Left hindlimb (tissue), 1 donor: ENCODE measurements at regions not wholly inside any gene's neighbourhood (a gene's known extent, or its start where the extent isn't known, plus 50 kb on each side); places are given as distances from the start of the nearest gene placed in this dataset.
"Not testable (repeated sequence)": the region's sequence is repeated elsewhere in the genome, so short reads cannot be mapped to it uniquely, and the experiment has no call there.

Experiments
- DNase-seq: peaks from one replicate; pipeline ENCODE4 v3.0.0-alpha.2; 2018

- no peak for DNase-seq
Observed at GRCh38 chr12:28776913-28777422, 372.1 kb upstream of the FAR2 start.

- no peak for DNase-seq
Observed at GRCh38 chr12:28777603-28778365, 371.3 kb upstream of the FAR2 start.

DNA sequence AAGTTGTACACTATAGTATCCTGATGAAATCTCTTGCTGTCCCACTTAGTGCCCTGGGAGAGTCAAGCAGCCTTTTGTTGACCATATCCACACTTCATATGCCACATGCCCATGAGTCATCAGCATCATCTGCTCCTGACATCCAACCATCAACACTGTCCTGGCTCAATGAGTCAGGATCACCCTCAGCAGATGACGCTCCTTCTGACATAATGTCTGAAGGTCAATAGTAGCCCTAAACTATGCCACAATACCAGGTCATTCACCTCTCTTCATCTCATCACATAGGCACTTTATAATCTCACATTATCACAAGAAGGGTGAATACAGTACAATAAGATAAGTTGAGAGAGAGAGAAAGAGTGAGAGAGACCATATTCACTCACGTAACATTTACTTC, 369.0 kb upstream of the FAR2 start:
- DNase-seq = no peak

- DNase-seq = no peak
Observed at GRCh38 chr12:28780960-28781359, 368.1 kb upstream of the FAR2 start.

DNA sequence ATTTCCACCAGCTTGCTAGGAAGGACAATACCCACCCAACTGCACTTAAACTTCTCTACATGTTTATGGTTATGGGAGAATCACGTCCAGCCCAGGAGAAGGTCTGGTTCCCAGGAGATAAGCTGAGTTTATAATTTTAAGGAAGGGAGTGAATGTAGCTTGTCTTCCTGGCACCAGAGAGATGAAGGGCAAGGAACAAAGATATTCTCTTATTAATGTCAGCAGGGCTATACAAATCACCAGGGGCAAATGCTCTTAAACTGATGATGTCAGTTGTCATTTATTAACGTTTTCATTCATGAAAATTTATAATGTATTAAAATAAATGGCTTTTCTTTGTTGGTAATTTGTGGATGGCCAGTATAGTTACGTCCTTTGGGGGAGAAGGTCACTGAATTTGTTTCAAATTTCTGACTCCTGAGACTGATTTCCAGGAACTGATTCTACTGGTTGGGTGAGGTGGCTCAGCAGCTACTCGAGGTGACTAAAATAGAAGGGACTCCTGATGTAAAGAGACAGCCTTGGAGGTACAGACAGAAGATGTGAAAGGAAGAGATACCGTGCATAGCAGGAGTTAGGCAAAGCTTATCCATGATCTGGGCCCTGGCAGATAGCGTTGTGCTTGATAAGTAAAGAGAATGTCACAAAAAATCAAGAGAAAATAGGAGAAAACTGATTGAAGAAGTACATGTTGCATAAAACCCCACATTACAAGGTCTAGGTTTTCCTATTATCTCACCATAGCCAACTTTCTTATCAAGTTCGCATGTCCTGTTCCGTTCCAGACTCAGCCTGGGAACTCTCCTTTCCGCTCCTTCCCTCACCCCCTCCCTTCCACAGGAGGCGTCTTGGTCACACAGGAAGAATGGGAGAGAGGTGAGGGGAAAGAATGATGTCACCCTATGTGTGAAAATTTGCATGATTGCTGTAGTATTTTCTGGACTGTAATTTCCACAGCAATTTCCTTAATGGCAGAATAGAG, 367.1 kb upstream of the FAR2 start:
- DNase-seq = no peak

DNA sequence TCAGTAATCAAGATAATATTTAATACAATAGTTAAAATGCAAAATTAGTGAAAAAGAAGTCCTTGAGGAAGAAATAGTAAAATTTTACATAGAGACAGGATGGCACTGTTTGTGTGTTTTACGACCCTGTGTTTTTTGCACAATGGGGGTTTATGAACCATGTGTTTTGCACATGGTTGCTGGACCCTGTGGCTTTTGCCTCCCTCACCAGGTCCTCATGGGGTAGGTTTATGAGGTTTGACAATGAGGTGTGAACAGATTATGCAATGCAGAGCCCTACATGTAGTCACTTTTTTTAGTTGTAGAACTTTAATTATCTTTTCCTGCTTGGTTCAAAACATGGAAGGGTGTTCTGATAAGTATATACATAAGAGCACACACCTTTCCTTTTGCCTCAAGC, 366.3 kb upstream of the FAR2 start:
- DNase-seq = no peak

DNA sequence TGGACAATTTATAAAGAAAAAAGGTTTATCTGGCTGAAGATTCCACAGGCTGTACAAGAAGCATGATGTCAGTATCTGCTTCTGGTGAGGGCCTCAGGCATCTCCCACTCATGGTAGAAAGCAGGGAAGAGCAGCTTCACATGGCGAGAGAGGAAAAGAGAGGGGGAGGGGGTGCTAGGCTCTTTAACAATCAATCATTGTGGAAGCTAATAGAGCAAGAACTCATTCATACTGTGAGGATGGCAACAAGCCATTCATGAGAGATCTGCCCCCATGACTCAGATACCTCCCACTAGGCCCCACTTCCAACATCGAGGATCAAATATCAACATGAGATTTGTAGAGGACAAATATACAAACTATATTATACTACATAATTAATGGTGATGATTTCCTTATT, 361.9 kb upstream of the FAR2 start:
- DNase-seq = no peak

GRCh38 chr12:28788256-28788655, 360.8 kb upstream of the FAR2 start:
- DNase-seq = not testable (repeated sequence)

GRCh38 chr12:28793581-28794151, 355.4 kb upstream of the FAR2 start:
- no peak for DNase-seq

DNA sequence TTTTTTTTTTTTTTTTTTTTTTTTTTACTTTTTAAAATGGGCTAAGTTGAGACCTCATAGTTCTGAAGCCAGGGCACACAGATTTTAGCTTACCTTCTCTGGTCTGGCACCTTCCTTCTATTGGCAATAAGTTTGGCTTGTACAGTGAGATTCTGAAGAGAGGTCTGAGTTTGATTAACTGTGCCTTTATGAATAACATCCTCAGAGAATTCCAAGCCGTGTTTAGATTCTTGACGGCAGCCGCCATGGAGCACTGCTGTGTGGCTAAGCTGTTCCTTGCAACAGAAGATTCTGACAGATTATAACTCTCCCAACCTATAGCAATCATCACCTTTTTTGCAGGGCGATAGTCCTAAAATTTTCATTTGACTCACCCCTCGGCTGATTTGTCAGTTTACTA, 354.9 kb upstream of the FAR2 start:
- no peak for DNase-seq

DNA sequence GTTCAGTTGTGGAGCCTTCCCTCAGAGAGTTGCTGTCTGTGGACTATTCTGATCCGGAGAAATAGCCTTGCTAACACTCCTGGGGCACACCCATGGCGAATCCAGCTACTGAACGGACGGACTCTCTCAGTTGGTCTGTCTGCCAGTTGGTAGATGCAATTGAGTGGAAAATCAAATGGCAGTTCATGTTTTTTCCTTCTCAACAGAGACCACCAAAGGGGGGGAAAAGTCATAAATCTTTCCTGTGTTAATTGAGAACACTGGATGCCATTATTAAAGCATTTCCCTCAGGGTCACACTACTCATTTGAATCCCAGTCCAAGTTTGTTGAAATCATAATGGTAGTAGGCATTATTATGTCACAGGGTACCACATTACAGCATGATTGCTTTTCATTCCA, 354.3 kb upstream of the FAR2 start:
- no peak for DNase-seq

- no peak for DNase-seq
Observed at GRCh38 chr12:28795311-28795710, 353.8 kb upstream of the FAR2 start.

DNA sequence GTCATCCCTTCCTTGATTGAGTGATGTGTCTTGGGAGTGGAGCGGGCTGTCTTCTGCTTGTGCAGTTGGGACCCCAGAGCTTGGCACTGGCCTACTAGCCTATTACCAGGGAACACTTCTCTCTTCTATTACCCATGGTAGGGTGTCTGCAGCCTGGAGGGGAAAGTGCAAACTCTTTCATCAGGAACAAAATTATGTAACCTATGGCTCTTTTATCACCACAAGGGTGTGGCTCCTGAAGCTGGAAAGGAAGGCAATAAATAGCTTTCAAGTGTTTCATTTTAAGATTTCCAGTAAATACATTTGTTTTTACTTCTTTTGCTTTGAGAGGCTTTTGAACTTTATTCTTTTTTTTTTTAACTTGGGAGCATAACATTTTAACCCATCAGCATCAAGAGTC, 349.7 kb upstream of the FAR2 start:
- DNase-seq = no peak

- DNase-seq = no peak
Observed at GRCh38 chr12:28800129-28800528, 348.9 kb upstream of the FAR2 start.

GRCh38 chr12:28802706-28803438, 346.2 kb upstream of the FAR2 start:
- no peak for DNase-seq

GRCh38 chr12:28807535-28807934, 341.5 kb upstream of the FAR2 start:
- no peak for DNase-seq

DNA sequence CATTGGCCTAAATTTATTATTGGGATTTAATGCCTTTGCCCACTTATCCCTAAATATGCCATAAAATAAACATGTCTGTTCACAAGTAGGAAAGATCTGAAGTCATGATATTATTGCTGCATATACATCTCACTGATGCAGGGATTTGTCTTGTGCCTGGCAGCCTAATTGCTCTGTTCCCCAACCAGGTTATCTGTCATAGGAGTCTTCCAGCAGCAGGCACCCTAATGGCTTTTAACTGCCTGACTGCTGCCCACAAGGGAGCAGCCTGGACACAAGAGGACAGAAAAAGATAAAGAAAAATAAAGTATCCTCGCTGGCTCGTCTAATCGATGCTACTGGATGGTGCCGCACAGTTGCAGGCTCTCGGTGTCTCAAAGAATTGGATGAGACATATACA, 337.6 kb upstream of the FAR2 start:
- no peak for DNase-seq

- DNase-seq = no peak
Observed at GRCh38 chr12:28814246-28814645, 334.8 kb upstream of the FAR2 start.

DNA sequence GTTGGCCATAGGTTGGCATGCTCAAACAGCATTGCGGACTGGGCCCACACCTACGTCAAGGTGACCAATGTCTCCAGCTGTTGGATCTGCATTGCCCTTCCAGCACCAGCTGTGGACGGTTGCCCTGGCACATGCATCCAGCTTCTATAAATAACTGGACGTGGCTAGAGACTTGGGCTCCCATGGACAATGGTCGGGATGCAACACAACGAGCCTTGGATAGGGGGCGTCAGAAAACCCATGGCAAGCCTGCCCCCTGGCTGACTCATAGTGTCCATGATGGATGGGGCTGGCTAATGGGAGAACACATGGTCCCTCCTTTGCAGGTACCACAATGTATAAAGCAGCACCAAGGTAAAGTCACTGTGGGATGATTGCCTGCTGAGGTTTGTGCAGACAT, 331.6 kb upstream of the FAR2 start:
- no peak for DNase-seq

DNA sequence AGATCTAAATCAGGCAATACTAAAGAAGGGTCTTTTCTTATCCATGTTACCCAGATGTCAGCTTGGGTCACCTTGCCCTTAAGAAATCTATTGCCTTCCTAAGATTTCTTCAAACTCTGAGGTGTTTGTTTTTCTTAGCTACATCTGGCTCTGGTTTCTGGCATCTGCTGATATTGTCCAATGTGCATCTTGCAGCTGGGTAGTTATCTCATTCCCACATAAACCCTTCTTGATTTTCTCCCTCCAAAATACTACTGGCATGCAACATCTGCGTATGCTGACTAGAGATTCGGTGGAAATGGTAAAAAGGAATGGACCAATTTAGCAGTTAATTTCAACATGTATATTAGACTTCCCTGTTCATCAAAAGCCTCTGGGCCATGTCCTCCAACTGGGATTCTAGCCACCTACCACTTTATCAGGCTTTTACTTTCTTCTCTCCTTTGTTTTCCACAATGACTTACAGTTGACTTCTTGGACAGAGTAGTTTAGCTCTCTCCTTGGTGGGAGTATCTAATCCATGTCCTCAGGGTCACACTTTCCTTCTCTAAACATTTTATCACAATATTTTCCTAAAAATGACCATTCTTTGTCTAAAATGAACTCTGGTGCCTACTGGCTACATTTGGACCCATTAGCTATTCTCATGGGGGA, 324.8 kb upstream of the FAR2 start:
- DNase-seq = no peak

DNA sequence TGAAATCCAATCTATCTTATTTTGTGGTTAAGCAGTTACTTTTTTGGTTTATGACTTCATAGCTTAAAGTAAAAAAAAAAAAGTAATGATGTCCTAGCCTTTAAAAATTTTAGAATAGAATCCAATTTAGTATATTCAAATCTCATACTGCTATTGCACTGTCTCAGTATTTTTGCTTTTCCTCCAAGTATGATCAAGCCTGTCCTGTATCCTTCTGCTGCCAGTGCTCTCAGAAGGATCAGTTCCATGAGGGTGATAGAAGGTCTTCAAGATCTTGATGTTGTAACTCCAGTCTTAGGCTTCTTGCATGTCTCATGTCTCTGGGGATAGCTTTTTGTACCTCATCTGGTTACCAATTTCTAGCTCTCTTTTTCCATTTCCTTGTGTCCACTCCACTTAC, 324.2 kb upstream of the FAR2 start:
- no peak for DNase-seq

DNA sequence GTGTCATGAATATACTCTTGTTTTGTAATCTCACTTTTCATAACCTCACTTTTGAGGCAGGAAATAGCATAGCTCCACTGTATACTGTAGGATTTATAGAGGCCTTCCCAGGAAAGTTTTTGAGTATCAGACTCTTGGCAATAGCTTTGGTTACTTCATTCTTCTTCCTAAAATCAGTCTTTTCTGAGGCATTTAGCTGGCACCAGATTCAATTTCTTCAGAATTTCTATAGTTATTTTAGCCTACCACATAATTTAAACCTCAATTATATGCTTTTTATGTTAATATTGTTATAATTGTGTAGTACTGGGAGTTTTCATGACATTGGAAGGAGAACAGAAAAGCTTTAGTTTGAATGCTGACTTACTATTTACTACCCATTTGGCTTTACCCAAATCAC, 322.3 kb upstream of the FAR2 start:
- no peak for DNase-seq
